ES-I3 (cell line): ENCODE measurements at regions not wholly inside any gene's neighbourhood (a gene's known extent, or its start where the extent isn't known, plus 50 kb on each side); places are given as distances from the start of the nearest gene placed in this dataset.

Source experiments
- H3K36me3 ChIP-seq: 2 replicates; pipeline ENCODE4 v1.6.1; 2013; ENCODE audit warnings: mild to moderate bottlenecking, low read length, control low read depth, moderate library complexity; ENCODE audit not compliant: insufficient read depth
- H3K4me1 ChIP-seq: 2 replicates; pipeline ENCODE4 v1.6.1; 2013; ENCODE audit warnings: mild to moderate bottlenecking, control low read depth, low read length; ENCODE audit not compliant: insufficient read depth
- H3K9ac ChIP-seq: 2 replicates; pipeline ENCODE4 v1.6.1; 2013; ENCODE audit warnings: low read depth, mild to moderate bottlenecking, low read length, moderate library complexity
- H3K9me3 ChIP-seq: 2 replicates; pipeline ENCODE4 v1.6.1; 2013; ENCODE audit warnings: mild to moderate bottlenecking, low read length, moderate library complexity; ENCODE audit not compliant: control insufficient read depth, insufficient read depth

DNA sequence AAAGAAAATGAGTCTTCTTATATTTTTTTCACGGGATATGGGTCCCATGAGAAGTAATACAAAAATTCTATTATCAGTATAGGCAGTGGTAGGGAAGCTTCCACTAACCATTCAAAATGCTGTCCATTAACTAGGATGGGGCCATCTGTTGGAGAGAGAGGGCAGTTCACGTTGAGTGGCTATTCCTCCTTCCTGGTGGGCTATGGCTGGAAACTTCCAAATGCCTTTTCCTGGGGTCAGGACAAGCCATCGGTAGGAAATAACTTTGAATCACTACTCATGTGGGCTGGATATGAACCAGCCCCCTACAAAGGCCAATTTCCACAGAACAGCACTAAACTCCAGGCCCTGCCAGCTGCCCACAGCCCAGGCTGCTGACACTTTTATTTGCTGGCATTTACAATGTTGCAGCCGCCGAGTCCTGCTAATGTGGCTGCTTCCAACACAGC, 156.1 kb upstream of the HNRNPA3 start:
- H3K9me3 ChIP-seq: no peaks in the 10 kb centered on the region
- H3K36me3 ChIP-seq: no peaks in the 10 kb centered on the region
- H3K9ac ChIP-seq: no peak overlapping the region
- H3K4me1 ChIP-seq: 0 out of 2 replicates have a peak, but pooled peaks cover 4% of the 10 kb centered on the region

DNA sequence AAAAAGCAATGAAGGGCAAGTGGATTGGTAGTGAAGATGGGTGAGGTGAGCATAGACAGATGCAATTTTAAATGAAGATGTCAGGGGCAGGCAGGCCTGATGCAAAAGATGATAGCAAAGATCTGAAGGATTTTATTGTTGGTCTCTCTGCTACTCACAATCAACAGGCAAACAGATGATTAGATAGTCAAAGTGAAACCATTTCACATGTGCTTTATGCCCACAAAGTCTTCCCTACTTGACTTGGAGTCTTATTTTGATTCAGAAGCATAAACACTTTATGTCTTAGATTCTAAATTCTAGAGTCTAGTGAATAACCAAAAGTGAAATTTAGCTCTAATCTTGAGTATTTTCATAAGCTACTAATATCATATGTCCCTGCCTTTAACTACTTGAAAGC, 153.8 kb upstream of the HNRNPA3 start:
- Histone ChIP-seq H3K9me3 (no peaks in the 10 kb centered on the region), H3K4me1 (0 out of 2 replicates have a peak, but pooled peaks cover 4% of the 10 kb centered on the region), H3K9ac (no peak overlapping the region), H3K36me3 (no peaks in the 10 kb centered on the region)

DNA sequence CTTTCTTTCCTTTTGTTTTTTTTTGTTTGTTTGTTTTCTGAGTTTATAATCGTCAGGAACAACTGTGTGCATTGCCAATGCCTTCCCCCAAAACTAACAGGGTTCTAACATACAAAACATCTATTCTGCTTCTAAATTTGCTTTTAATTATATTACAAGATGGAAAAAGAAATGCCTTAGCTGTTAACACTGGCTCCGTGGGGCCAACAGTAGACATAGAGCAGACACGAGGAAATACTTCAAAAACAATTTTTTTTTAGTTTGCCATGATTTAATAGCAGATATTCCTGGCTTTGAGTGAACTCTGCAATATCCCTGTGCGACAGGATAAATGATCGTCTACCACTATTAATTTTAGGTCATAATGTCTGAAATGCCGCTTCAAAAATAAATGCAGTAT, 153.3 kb upstream of the HNRNPA3 start:
- H3K4me1 ChIP-seq: 0 out of 2 replicates have a peak, but pooled peaks cover 4% of the 10 kb centered on the region

DNA sequence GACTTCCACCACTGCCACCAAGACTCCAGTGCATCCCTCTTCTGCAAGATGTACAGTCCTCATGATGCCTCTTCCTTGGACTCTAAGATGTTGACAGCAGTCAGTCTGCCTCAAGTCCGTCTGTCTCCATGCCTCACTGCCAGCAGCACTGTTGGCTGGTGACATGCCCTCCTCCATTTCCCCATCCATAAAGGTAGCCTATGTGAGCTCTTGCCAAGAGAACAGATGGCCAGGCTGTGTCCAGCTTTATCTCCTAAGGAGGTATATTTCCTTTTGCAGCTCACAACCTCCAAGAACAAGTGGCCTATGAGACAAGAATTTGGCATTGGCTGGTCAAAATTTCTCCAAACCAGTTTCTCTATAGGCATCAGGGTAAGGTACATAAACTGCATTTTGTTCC, 149.3 kb upstream of the HNRNPA3 start:
- H3K9me3 ChIP-seq: no peaks in the 10 kb centered on the region
- H3K9ac ChIP-seq: no peak overlapping the region
- no peaks in the 10 kb centered on the region for H3K4me1 ChIP-seq
- H3K36me3 ChIP-seq: no peaks in the 10 kb centered on the region

More for the DNA sequence above, 153.3 kb upstream of the HNRNPA3 start:
- Histone ChIP-seq H3K36me3 (no peaks in the 10 kb centered on the region), H3K9me3 (no peaks in the 10 kb centered on the region), H3K9ac (no peak overlapping the region)

DNA sequence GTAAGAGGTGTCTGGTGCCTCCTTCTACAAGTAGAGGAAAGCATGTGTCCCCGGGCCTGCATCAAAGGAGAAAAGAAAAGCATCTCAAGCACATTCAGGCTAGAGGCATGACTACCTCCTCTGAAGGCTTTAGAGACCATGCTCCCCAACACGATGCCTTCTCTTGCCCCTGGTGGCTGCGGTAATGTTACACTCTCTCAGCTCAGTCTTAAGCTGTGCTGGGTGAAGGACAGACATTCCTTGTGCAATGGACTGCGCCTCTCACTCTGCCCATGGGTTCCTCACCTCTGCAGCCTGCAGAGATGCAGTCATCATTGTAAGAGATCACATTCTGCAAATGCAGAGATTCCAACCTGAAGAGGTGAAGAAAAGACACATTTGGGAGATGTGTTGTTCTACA, 148.2 kb upstream of the HNRNPA3 start:
- Histone ChIP-seq H3K9ac (no peak overlapping the region), H3K4me1 (no peaks in the 10 kb centered on the region), H3K9me3 (no peaks in the 10 kb centered on the region), H3K36me3 (no peaks in the 10 kb centered on the region)

DNA sequence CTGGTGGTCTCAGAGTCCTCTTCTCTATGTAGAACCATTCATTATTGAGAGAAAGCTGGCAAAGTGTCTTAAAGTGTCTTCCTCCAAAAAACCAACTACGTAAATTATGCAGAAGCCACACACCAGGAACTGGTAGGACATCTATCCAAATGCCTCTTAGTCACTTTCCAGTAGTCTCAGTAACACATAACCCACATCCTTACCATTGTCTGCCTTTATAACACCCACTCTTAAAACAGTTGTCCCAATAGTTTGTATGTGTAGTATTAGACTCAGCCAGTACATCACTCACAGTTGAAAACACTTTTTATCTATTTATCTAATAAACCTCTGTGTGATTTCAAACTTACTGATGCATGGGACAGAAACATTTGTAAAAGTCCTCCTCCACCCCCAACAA, 143.6 kb upstream of the HNRNPA3 start:
- H3K4me1 ChIP-seq: peaks cover under 1% of the 10 kb centered on the region; the same call in 1 of the 2 replicates
- no peaks in the 10 kb centered on the region for H3K9me3 ChIP-seq
- H3K36me3 ChIP-seq: no peaks in the 10 kb centered on the region
- H3K9ac ChIP-seq: no peak overlapping the region

DNA sequence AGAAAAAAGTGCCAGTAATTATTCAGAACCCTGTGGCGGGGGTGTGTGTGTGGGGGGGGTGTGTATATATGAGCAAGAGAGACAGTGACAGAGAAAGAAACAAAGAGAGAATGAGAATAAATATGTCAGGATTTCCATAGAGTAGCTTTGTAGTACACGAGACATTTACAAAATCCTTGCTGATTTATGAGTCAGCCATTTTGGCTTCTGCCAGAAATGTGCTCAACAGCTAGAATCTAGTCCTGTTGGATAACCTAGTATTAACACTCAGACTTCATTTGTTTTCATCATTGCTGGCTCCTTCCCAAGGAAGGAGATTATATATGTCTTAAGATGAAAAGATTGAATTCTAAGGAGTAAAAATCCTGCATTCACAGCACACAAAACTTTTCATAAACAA, 140.5 kb upstream of the HNRNPA3 start:
- Histone ChIP-seq H3K36me3 (no peaks in the 10 kb centered on the region), H3K9me3 (no peaks in the 10 kb centered on the region), H3K4me1 (peaks cover 5% of the 10 kb centered on the region; the same call in 1 of the 2 replicates), H3K9ac (no peak overlapping the region)

DNA sequence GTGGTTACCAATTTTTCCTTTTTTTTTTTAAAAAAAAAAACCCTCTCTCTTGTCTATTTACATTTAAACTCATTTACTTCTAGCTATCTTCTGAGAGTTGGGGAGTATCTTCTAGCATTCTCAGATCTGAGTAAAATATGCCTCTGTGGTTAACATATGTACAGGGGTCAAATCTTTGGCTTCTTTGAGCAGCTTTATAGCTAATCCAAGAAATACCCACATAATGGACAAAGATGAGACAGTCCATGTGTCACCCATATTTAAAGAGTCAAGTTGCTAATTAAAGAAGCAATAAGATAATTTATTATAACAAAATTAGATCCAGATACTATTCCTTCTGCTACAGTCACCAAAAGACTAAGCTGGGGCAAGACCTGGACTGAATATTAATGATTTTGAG, 139.0 kb upstream of the HNRNPA3 start:
- no peak overlapping the region for H3K9ac ChIP-seq
- peaks cover 5% of the 10 kb centered on the region; the same call in 1 of the 2 replicates for H3K4me1 ChIP-seq
- no peaks in the 10 kb centered on the region for H3K9me3 ChIP-seq
- H3K36me3 ChIP-seq: no peaks in the 10 kb centered on the region

DNA sequence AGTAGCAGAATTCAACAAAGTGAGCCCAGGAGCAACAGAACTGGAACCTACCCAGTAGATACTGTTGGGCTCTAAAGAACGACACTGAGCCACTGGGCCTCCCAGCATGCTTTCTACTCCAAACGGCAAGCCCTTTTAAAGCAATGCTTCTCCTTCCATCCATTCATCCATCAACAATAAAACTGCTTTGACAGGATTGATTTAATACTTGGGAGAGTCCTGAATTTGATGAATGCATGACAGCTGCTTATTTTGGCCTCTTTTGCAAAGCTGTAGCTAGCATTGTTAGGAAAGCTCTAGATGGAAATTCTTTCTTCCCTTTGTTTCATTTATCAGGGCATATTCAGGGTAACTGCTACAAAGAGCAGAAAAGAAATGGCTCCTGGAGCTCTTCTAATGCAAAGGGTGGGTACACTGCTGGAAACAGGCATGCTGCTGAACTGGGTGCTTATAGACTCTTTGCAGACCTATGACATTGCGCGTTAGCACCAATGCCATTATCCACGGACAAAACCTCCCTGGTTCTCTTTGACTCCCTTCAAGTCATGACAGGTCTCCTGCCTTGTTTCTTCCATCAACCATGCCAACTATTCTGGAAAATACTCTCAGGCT, 138.4 kb upstream of the HNRNPA3 start:
- Histone ChIP-seq H3K9me3 (no peaks in the 10 kb centered on the region), H3K9ac (no peak overlapping the region), H3K4me1 (peaks cover 5% of the 10 kb centered on the region; the same call in 1 of the 2 replicates), H3K36me3 (no peaks in the 10 kb centered on the region)

DNA sequence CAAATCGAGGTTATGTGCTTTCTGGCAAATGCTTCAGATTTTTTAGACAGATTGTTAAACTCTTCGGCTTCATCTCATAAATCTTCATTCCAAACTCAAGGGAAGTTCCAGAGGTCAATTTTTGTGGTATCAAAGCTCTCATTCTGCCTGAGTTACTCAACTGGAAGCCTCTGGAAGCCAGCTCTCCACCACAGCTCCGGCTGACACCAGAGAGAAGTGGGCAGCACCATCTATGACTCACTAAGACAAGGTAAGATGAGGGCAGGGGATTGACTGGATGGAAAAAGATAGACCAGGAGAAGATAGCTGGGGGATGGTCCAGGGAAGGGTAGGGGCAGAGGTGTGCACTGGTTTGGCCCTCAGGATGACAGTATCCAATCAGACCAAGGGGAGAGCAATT, 137.3 kb upstream of the HNRNPA3 start:
- Histone ChIP-seq H3K9ac (no peak overlapping the region), H3K4me1 (peaks cover 5% of the 10 kb centered on the region; the same call in 1 of the 2 replicates), H3K9me3 (no peaks in the 10 kb centered on the region), H3K36me3 (no peaks in the 10 kb centered on the region)

DNA sequence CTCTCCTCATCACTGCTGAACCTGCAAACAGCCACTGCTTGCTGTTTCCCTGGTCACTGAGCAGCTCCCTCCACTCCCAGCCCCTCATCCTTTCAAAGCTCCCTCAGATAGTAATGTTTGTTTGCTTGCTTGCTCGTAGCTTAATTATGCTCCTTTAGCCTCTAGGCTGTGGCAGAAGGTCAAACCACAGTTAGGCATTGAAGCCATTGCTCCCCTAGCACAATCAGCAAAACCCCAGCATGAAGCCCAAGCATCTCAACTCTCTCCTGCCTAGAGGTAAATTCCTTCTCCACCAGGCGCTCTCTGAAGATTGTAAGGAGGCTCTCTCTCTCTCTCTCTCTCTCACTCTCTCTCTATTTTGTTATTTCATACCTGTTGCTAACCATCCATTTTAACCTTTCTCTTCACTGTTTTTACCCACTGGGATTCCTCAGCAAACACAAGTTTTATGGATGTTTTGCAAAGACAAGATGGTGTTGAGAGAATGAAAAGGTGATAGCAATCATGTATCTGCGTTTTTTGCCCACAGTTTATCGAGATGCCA, 135.9 kb upstream of the HNRNPA3 start:
- H3K9me3 ChIP-seq: no peaks in the 10 kb centered on the region
- H3K4me1 ChIP-seq: peaks cover 5% of the 10 kb centered on the region; the same call in 1 of the 2 replicates
- no peaks in the 10 kb centered on the region for H3K36me3 ChIP-seq
- H3K9ac ChIP-seq: no peak overlapping the region

DNA sequence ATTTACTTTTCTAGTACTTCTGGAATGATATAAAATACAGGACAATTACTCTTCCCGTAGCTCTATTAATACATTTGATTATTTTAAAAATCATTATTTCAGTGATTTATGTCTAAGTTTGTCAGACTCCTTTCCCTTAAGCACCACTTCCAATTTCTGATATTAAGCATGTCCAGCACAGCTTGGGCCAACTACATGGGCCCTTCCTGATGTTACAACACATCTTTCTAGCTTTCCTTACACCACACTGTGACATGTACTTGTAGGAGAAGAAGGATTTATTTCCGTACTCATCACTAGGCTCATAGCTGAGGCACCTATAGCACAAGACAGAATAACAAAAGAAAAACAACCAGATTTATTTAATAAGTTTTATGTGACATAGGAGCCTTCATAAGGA, 134.8 kb upstream of the HNRNPA3 start:
- H3K9ac ChIP-seq: no peak overlapping the region
- H3K4me1 ChIP-seq: peaks cover 5% of the 10 kb centered on the region; the same call in 1 of the 2 replicates

DNA sequence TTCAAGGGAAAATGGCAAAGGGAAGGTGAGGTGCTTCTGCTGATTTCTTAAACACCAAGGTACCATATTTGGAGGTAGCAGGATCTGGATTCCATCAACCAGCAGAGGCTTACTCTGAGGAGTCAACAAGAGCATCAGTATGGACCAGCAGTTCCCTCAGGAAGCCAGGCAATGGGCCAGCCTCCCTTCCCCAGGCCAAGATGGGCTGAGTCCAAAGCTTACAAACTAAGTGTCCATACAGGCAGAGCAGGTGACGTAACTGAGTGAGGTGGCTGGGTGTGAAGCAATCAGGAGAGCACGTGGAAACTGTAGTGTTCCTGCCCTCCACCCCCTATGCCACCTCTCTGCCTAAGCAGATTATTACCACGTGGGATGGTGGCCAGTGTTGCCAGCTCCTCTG, 134.2 kb upstream of the HNRNPA3 start:
- H3K9me3 ChIP-seq: no peaks in the 10 kb centered on the region
- H3K36me3 ChIP-seq: no peaks in the 10 kb centered on the region
- no peak overlapping the region for H3K9ac ChIP-seq
- H3K4me1 ChIP-seq: peaks cover 5% of the 10 kb centered on the region; the same call in 1 of the 2 replicates

More for the DNA sequence above, 134.8 kb upstream of the HNRNPA3 start:
- no peaks in the 10 kb centered on the region for H3K36me3 ChIP-seq
- no peaks in the 10 kb centered on the region for H3K9me3 ChIP-seq

DNA sequence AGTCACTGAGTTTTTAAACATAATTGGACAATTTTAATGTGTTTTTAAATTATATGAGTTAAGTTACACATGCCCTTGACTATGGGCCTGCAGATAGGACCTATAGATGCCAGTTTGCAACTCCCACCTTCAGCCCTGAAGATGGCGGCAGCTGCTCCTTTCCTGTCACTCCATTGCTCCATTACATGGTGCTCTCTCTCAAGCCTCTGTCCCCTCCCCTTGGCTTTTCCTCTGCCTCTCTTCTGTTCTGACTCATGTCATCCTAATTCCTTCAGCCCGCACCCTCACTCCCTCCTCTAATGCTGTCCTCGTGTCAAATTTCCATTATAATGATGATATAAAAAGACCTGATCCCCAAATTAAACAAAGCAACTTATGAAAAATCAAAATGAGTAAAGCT, 133.7 kb upstream of the HNRNPA3 start:
- H3K9ac ChIP-seq: no peak overlapping the region
- peaks cover 5% of the 10 kb centered on the region; the same call in 1 of the 2 replicates for H3K4me1 ChIP-seq
- H3K9me3 ChIP-seq: no peaks in the 10 kb centered on the region
- H3K36me3 ChIP-seq: no peaks in the 10 kb centered on the region

DNA sequence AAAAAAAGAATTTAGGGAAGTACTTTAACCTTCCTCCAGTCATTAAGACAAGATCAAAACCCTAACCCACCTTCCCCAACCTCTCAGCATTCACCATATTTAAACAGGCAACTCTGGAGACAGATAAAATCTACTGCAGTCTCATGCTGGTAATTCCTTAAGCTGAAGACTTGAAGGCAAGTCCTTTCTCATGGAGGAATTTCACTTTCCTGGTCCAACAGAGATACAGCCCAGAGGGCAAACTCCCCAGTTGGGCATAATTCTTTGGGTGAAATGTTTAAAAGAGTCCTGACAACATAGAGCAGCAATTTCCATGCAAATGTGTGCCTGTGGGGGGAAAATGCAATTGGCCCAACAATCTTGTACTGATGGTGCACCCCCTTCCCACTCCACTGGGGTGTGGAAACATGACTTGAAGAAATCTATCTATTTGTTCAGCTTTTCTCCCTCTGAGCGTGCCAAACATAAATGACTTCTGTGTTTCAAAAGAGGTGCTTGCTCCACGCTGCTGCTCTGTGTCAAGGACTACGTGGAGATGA, 131.8 kb upstream of the HNRNPA3 start:
- no peaks in the 10 kb centered on the region for H3K4me1 ChIP-seq
- no peak overlapping the region for H3K9ac ChIP-seq
- H3K36me3 ChIP-seq: no peaks in the 10 kb centered on the region
- no peaks in the 10 kb centered on the region for H3K9me3 ChIP-seq
